ENCODE measurements at regions not wholly inside any gene's neighbourhood (a gene's known extent, or its start where the extent isn't known, plus 50 kb on each side); places are given as distances from the start of the nearest gene placed in this dataset.

GRCh38 chr3:177995381-177996085 is 540.7 kb upstream of the KCNMB2 start:
- Histone ChIP-seq H3K4me1 (no peaks in the 10 kb centered on the region), H3K9me3 (no peaks in the 10 kb centered on the region), H3K36me3 (no peaks in the 10 kb centered on the region), H3K4me3 (ENCODE audit: low read depth, low read length) (no peak overlapping the region), H3K27me3 (no peaks in the 10 kb centered on the region)
- TF ChIP-seq CTCF (IDR thresholded peaks at IDR 0.05; ENCODE audit: low read depth, low read length), result no peak
- DNase-seq, result no peak

GRCh38 chr3:178001670-178002101 is 534.5 kb upstream of the KCNMB2 start:
- Histone ChIP-seq H3K27me3 (no peaks in the 10 kb centered on the region), H3K36me3 (no peaks in the 10 kb centered on the region), H3K4me3 (ENCODE audit: low read depth, low read length) (no peak overlapping the region), H3K9me3 (no peaks in the 10 kb centered on the region), H3K4me1 (peaks cover 11% of the 10 kb centered on the region)
- DNase-seq, result no peak
- no peak for TF ChIP-seq CTCF (IDR thresholded peaks at IDR 0.05; ENCODE audit: low read depth, low read length)

- Histone ChIP-seq H3K9me3 (no peaks in the 10 kb centered on the region), H3K27me3 (no peaks in the 10 kb centered on the region), H3K36me3 (no peaks in the 10 kb centered on the region), H3K4me1 (peaks cover 11% of the 10 kb centered on the region), H3K4me3 (ENCODE audit: low read depth, low read length) (no peak overlapping the region)
- DNase-seq, result peak; percentile 25
- no peak for TF ChIP-seq CTCF (IDR thresholded peaks at IDR 0.05; ENCODE audit: low read depth, low read length)
Observed at GRCh38 chr3:178002113-178002512, 534.1 kb upstream of the KCNMB2 start.

GRCh38 chr3:178003756-178004155 is 532.5 kb upstream of the KCNMB2 start:
- Histone ChIP-seq H3K9me3 (no peaks in the 10 kb centered on the region), H3K4me1 (peaks cover 11% of the 10 kb centered on the region), H3K36me3 (no peaks in the 10 kb centered on the region), H3K27me3 (no peaks in the 10 kb centered on the region), H3K4me3 (ENCODE audit: low read depth, low read length) (no peak overlapping the region)
- no peak for TF ChIP-seq CTCF (IDR thresholded peaks at IDR 0.05; ENCODE audit: low read depth, low read length)
- no peak for DNase-seq

- DNase-seq, result no peak
- no peaks in the 10 kb centered on the region for H3K36me3 ChIP-seq
- H3K4me3 ChIP-seq (ENCODE audit: low read depth, low read length), result no peak overlapping the region
- H3K9me3 ChIP-seq, result no peaks in the 10 kb centered on the region
- TF ChIP-seq CTCF (IDR thresholded peaks at IDR 0.05; ENCODE audit: low read depth, low read length), result no peak
- no peaks in the 10 kb centered on the region for H3K27me3 ChIP-seq
- H3K4me1 ChIP-seq, result peaks cover 11% of the 10 kb centered on the region
Observed at GRCh38 chr3:178005961-178006360, 530.3 kb upstream of the KCNMB2 start.

GRCh38 chr3:178010306-178010705 is 525.9 kb upstream of the KCNMB2 start:
- no peak for DNase-seq
- H3K4me3 ChIP-seq (ENCODE audit: low read depth, low read length), result no peak overlapping the region
- H3K36me3 ChIP-seq, result no peaks in the 10 kb centered on the region
- H3K27me3 ChIP-seq, result no peaks in the 10 kb centered on the region
- no peaks in the 10 kb centered on the region; the same call in 1 of the 2 replicates for H3K9me3 ChIP-seq
- no peaks in the 10 kb centered on the region for H3K4me1 ChIP-seq
- TF ChIP-seq CTCF (IDR thresholded peaks at IDR 0.05; ENCODE audit: low read depth, low read length), result no peak

Measured in BE2C (cell line).